GM12892 (cell line): ENCODE measurements at regions not wholly inside any gene's neighbourhood (a gene's known extent, or its start where the extent isn't known, plus 50 kb on each side); places are given as distances from the start of the nearest gene placed in this dataset.

Experiments
- POLR2A ChIP-seq: IDR thresholded peaks from 2 replicates; pipeline ENCODE4 v1.6.1; 2011; ENCODE audit warnings: low read depth, low read length, control low read depth
- POLR2AphosphoS5 ChIP-seq: IDR thresholded peaks from 2 replicates; pipeline ENCODE4 v1.6.1; 2011; ENCODE audit warnings: low read depth, low read length, control low read depth
- TAF1 ChIP-seq: IDR thresholded peaks from 2 replicates; pipeline ENCODE4 v1.6.1; 2011; ENCODE audit warnings: low read depth, mild to moderate bottlenecking, control low read depth, low read length, borderline replicate concordance

DNA sequence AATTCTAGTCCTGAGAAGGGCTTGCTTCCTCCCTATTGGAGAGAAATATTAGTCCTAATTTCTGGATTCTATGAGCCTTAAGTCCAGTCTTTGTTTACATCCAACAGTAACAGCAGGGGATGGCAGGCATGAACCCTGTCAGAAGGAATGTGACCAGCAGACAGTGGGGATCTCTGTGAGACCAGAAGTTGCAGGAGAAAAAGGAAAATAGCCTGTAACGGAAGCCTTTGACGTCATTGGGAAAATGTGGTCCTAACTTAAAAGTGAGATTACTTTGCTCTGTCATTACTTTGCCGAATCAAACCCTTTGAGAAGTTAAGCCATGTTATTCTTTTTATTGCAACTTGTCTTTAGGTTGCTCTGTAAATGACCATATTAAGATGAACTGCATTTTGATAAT lies 218.2 kb upstream of the PRICKLE1 start:
- no peak for TF ChIP-seq POLR2A
- no peak for TF ChIP-seq POLR2AphosphoS5
- no peak for TF ChIP-seq TAF1
